Fibroblast of skin of left quadriceps (primary cell): ENCODE measurements at regions not wholly inside any gene's neighbourhood (a gene's known extent, or its start where the extent isn't known, plus 50 kb on each side); places are given as distances from the start of the nearest gene placed in this dataset.
A peak's percentile ranks its signal among the peaks of the same experiment; 100 is the strongest.
"Not testable (repeated sequence)": the region's sequence is repeated elsewhere in the genome, so short reads cannot be mapped to it uniquely, and the experiment has no call there.

Source experiments
- DNase-seq, 2 experiments: peaks; one replicate each; pipeline ENCODE4 v3.0.0-alpha.2; 2013; ENCODE audit warnings: low read depth in 2 of 2

GRCh38 chr12:46572644-46573346 lies 200.2 kb upstream of the SLC38A2 start:
- DNase-seq = no peak

- no peak for DNase-seq
These were observed 199.0 kb upstream of the SLC38A2 start for GRCh38 chr12:46571608-46572007.

- DNase-seq = no peak
These were observed 197.4 kb upstream of the SLC38A2 start for GRCh38 chr12:46569826-46570439.

- DNase-seq = no peak
These were observed 195.1 kb upstream of the SLC38A2 start for GRCh38 chr12:46567667-46568066.

- DNase-seq = no peak
These were observed 190.2 kb upstream of the SLC38A2 start for GRCh38 chr12:46562625-46563225.

GRCh38 chr12:46561769-46562624 lies 189.4 kb upstream of the SLC38A2 start:
- not testable (repeated sequence) for DNase-seq

GRCh38 chr12:46560874-46561273 lies 188.3 kb upstream of the SLC38A2 start:
- DNase-seq = no peak

- DNase-seq = no peak
These were observed 187.5 kb upstream of the SLC38A2 start for GRCh38 chr12:46560089-46560488.

- DNase-seq = peak; percentile 80
These were observed 186.7 kb upstream of the SLC38A2 start for GRCh38 chr12:46559311-46559710.

GRCh38 chr12:46558677-46559076 lies 186.1 kb upstream of the SLC38A2 start:
- DNase-seq = no peak

- peak; percentile 64 to 71 for DNase-seq
These were observed 185.2 kb upstream of the SLC38A2 start for GRCh38 chr12:46557539-46558373.

GRCh38 chr12:46556819-46557524 lies 184.4 kb upstream of the SLC38A2 start:
- peak; percentile 51 to 53 for DNase-seq

GRCh38 chr12:46556105-46556559 lies 183.6 kb upstream of the SLC38A2 start:
- peak; percentile 93 to 95 for DNase-seq

GRCh38 chr12:46555406-46555852 lies 182.9 kb upstream of the SLC38A2 start:
- peak; percentile 85 to 89 for DNase-seq

- peak in 1 of 2 experiments; percentile 69 for DNase-seq
These were observed 181.9 kb upstream of the SLC38A2 start for GRCh38 chr12:46554460-46554859.

- peak; percentile 80 to 84 for DNase-seq
These were observed 181.3 kb upstream of the SLC38A2 start for GRCh38 chr12:46553911-46554310.

GRCh38 chr12:46553266-46553665 lies 180.7 kb upstream of the SLC38A2 start:
- no peak for DNase-seq

- DNase-seq = no peak
These were observed 177.8 kb upstream of the SLC38A2 start for GRCh38 chr12:46550266-46550879.

- peak; percentile 90 to 91 for DNase-seq
These were observed 177.1 kb upstream of the SLC38A2 start for GRCh38 chr12:46549527-46550265.
